NCI-H2227 (cell line): ENCODE measurements at regions not wholly inside any gene's neighbourhood (a gene's known extent, or its start where the extent isn't known, plus 50 kb on each side); places are given as distances from the start of the nearest gene placed in this dataset.
A peak's percentile ranks its signal among the peaks of the same experiment; 100 is the strongest.

ENCODE experiments used
- DNase-seq: peaks from one replicate; lab custom pipeline; 2025; ENCODE audit not compliant: unreplicated experiment; lab: John Stamatoyannopoulos, UW

DNA sequence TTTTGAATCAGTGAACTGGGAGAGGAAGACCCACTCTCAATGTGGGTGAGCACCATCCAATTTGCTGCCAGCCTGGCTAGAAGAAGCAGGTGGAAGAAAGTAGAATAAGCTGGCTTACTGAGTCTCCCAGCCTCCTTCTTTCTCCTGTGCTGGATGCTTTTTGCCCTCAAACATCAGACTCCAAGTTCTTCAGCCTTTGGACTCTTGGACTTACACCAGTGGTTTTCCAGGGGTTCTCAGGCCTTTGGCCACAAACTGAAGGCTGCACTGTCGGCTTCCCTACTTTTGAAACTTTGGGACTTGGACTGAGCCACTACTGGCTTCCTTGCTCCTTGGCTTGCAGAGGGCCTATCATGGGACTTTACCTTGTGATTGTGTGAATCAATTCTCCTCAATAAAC is 804.2 kb upstream of the SLITRK1 start:
- DNase-seq: no peak

DNA sequence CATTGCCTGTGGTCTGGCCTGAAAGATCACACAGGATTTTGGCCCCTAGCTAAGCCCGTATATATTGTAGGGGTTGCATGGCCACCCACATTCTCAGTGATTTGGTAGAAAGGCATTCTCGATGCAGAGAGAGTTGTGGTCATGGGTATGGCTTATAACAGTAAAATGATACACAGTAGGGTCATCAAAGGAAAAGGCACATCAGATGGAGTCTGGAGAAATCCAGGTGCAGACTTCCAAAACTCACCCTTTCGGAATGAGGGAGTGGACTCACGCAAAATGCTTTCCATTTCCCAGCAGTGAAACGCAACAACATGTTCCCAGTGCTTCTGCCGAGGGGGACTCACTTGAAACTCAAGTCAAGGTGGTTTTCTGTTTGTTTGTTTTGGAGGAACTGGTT is 802.5 kb upstream of the SLITRK1 start:
- no peak for DNase-seq

DNA sequence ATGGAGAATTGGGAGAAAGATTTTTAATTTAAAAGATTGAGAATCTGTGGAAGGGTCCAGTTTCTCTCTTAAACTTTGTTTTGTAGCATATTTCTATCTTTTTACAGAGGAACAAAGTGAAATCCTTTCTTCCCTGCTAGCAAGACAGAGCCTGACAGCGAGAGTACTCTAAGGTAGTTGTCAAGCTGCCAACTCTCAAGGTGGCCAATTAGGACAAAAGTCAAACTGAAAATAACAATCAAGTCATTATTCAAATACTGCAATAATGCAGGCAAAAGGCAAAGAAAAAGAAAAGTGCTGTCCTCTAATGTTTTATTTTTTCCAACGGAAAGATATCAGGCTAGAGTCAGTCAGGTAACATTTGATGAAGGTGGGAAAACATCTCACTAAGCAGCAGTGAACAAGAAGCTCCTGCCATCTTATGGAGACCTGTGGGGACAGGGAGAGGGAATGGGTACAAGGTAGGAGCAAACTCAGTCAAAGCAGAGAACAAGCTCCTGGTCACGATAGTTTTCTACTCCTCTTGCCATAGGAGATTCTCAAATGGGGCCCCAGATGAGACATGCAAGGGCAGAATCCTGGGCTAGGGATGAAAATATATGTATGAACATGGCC is 801.9 kb upstream of the SLITRK1 start:
- no peak for DNase-seq

DNA sequence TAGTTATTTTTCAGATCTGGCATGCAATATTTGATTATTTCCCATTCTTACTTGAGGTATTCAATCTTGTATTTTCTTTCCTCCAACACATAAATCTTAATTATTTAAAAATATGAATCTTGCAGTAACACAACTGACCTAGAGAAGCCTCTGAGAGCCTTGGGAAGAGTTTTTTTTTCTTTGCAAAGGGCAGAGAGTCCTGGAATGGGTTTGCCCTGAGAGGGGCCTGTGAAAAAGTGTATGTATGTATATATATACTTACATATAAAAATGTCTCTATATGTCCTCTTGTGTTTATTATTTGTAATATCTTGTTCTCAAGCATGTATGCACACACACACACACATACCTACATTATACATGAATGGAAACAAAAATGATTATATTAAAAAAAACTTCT is 801.2 kb upstream of the SLITRK1 start:
- DNase-seq: no peak

DNA sequence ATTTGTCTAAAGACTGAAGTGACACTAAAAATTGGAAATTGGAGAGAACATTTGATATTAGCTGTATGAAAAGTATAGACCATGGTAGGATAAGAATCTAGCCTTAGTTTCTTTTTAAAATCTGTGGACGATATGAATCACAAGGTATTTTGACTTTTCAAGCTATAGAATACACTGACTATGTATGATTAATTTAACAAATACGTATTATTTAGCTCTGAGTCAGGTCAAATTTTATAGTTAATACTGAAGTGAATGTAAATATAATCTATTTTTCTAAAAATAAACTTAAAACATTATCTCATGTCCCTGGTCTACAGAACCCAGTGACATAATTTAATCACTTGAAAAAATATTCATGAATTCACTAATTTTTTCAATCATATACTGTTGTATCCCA is 795.6 kb upstream of the SLITRK1 start:
- no peak for DNase-seq

DNA sequence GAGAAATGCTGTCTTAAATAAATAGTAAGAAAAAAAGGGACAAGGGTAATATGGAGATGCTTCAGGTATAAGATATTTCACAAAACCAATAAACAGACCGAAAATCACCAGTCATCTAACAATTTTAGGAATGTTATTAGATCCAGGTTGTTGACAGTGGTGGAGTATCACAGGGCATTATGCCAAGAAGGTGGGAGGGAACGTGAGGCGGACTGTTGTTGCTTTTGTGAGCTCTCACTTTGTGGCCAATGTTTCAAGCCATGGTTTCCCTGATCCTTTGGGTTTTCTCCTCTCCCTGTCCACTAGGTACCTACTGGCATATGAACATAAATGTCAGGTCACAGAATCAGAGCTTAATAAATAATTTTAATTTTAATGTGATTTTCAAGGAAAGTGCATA is 790.3 kb upstream of the SLITRK1 start:
- no peak for DNase-seq

DNA sequence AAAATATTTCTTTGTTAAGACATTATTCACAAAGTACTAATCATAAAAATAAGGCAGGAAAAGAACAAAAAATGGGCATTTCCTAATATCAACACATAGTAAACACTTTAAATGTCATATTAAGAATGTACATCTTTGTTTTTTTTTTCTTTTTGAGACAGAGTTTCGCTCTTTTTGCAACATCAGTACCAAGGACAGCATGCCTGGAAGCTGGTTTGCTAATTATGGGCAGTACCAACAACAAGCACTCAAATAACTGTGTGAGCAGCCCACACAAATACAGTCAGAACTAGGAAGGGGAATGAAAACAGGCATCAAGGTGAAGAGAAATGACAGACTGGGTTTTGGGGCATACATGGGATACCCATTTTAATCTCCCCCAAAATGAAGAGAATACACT is 788.0 kb upstream of the SLITRK1 start:
- DNase-seq: no peak

DNA sequence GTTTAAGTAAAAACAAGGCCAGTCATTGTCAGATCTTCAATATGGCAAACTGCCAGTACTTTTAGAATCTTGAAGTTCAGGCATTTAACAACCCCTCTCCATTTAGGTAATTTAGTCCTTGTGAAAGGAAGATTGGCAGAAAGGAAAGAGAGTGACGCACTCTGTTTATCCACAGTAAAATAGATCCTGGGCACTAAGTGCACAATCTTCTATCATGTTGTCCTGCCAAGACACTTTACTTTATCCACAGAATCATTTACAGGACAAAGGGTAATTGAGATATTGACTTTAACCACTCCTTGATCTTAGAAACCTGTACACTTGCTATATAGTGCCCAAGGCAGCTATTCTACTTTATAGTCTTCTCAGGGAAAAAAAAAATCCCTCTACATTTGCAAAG is 786.4 kb upstream of the SLITRK1 start:
- peak; percentile 84 for DNase-seq

DNA sequence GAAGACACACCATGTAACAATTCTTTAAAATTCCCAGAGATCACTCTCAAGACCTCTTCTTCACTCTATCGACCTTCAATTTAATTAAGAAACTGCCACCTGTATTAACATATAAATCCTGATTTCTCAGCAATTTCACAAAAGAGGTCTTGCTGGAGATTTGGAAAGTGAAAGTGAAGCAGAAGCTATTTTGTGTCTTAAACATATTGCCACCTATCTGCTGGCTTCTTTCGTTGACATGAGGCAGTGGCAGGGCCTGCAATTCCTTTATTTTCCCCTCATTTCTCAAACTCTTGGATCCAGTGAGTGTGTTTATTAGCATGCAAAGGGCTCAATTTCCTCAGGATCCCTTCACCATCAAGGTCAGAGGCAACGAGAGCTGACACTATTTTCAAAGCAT is 780.2 kb upstream of the SLITRK1 start:
- DNase-seq: no peak

DNA sequence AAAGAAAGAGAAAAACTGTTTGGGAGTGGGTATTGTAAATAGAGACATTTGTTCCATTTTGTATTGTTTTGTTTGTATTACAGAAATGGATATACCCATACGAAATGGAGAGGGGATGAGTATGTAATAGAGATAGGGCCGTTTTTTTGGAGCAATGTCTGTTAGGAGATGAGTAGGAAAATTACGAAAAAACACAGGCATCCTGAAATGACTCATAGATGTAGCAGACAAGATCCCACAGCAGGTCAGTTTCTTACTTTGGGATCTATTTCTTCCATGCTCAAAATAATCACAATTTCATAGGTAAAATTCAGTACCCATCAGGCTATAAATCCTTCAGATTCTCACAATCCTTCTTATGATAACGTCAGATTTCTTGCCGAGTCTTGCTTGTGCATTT is 779.4 kb upstream of the SLITRK1 start:
- no peak for DNase-seq

DNA sequence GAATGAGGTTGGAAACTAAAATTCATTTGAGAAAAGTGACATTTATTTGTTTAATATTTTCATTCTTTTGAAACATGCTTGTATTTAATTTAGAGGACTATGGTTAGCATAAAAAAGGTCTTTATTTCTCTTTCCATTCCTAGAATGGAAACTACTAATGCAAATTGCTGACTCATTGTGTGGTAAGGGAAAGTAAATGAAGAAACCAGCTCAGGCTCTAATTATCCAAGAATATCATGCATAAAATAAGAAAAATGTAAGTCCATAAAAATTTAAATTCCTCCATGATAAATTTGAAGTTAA is 777.0 kb upstream of the SLITRK1 start:
- DNase-seq: no peak

DNA sequence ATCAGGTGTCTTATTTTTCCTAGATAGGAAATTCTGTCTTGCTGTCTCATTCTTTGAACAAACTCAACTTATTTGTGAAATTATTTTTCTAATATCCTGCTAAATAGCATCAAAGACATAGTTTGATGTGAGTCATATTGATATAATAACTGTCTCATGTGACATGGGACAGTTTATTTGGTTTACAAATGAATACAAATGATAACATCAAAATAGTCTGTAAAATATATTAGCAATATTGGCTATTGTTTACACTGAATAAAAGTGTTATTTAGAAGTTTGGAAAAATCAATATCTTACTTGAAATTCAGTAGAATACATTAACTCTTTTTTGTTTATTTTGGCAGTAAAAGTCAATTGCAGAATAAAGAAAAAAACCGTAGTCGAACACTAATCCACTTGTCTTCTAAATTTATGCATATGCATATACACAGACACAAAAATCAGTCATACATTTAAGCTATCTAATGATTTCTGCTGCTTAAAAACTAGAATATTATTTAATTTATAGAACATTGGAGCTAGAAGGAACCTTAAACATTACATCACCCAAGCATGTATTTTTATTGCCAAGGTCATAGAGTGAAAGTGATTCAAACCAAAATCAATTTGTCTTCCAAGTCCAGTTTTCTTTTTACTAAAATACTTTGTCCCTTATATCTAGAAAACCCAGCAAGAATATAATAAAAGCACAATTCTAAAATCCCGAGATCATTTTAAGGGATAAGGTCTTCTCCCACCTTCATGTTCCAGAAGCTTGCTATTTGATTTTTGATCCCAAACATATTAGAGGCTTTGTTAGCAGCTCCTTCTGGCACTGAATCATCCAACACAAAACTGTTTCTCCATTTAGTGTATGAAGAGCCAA is 776.5 kb upstream of the SLITRK1 start:
- no peak for DNase-seq

DNA sequence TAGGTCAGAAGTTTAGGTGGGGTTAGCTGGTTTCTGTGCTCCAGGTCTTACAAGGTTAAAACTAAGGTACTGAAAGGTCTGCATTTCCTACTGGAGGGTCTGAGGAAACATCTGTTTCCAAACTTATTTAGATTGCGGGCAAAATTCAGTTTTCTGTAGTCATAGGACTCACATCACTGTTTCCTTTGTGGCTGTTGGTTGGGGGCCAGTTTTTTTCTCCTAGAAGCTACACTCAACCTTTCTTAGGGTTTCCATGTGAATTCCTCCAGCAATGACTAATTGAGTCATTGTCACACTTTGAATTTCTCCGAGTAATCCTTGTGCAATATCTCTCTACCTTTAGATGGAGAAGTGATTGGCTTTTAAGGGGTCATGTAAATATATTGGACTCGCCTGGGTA is 773.4 kb upstream of the SLITRK1 start:
- DNase-seq: no peak

DNA sequence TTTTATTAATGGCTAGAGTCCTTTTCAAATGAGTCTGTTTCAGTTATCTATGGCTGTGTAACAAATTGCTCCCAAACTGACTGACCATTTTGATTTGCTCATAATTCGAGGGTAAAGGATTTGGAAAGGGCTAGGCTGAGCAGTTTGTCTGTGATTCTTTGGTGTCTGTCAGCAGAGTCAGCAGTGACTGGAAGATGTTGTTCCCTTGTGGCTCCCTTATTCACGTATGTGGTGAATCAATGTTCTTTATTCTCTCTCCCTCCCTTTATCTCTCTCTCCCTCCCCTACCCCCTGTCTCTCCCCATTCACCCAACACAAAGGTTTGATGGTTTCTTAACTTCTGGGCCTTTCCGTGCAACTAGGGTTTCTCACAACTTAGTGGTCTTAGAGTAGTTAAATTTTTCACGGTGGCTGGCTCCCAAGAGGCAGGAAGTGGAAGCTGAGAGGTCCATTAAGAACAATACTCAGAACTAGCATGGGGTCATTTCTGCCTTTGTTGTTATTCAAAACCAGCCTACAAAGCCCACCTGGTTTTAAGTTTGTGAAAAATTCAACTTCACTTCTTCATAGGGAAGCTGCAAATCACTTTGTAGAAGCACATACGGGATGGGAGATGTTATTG is 772.5 kb upstream of the SLITRK1 start:
- no peak for DNase-seq

DNA sequence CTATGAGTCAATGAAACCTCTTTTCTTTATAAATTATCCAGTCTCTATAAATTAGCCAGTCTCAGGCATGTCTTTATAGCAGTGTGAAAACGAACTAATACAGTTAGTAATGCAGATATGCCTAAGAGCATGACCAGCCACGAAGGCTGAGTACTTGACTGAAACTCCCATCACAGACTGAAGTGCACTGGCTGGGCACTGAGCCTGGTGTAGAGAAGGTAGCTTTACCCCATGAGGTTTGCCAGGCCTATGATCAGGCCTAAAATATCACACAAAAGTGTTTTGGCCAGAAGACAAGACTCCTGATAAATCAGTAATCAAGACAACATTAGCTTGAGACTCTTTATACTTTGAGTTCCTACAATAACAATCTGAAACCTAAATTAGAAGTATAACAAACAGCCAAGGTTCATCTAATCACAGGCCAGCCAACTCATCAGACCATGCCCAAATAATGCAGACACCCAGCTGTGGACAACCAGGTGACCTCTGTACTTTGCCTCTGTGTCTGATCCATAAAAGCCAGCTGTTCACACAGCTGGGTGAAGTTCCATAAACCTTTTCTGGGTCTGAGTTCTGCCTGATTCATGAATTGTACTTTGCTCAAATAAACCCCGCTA is 771.8 kb upstream of the SLITRK1 start:
- no peak for DNase-seq

DNA sequence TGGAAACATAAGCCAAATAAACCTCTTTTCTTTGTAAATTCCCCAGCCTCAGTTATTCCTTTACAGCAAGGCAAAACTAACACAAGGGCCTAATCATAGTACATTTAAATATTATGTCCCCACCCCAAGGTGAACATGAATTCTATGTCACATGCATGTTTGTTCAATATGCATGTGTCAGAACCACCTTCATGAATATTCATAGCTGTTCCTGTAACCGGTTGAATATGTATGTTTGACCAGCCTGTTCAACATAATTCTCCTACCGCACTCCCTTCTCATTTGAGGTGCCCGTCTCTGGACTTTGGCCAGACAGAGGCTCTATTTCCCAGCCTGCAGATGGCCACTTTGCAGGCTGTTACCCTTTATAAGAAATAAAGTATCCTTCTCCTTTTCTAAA is 769.4 kb upstream of the SLITRK1 start:
- DNase-seq: no peak

DNA sequence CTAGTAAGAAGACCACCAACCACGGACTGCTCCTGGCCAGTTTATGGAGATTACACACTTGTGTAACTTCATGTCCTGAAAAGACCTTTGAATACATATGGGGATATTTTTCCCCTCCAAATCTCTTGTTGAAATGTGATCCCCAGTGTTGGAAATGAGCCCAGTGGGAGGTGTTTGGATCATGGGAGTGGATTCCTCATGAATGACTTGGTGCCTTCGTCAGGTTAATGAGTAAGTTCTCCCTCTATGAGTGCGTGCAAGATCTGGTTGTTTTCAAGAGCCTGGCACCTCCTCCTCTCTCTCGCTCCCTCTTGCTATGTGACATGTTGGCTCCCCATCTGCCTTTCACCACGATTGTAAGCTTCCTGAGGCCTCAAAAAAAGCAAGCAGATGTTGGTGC is 769.0 kb upstream of the SLITRK1 start:
- DNase-seq: no peak

DNA sequence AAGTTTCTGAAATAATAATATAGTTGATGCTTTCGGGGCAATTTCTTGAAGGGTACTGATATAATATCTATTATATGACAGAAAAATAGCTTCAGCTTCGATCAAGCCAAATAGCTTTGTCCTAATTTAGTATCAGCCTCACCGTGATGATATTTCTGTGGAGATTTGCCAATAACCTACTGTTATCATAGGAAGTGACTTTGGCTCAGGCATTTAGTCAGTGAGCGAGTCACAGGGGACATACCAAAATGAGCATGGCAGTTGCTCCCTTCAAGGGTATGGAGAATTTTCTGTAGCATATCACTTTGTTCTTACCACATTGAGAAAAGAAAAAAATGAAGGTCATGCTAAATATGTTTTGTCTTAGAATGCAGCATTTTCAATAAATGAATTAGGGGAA is 767.6 kb upstream of the SLITRK1 start:
- no peak for DNase-seq

DNA sequence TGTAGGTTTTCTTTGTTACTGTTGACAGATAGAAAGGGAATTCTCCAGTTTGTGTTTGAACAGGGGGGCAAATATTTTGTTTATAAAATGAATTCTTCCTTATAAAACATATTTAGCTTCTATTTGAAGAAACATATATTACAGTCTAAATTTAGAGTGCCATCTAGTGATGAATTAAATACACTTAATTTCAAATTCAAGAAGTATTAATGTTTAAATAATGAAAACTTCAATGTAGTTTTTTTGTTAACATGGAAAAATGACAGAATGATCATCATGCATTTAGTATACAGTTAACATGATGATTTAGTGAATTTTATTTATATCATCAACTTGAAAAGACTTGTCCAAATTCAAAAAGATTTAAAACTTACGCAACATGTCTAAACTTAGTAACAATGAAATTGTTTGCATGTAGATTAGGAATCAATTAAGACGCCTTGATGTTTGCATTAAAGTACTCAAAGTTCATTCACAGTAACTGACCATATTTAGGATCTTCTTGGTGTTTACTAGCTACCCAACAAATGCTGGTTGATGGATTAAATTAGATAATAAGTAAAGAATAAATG is 765.9 kb upstream of the SLITRK1 start:
- no peak for DNase-seq

DNA sequence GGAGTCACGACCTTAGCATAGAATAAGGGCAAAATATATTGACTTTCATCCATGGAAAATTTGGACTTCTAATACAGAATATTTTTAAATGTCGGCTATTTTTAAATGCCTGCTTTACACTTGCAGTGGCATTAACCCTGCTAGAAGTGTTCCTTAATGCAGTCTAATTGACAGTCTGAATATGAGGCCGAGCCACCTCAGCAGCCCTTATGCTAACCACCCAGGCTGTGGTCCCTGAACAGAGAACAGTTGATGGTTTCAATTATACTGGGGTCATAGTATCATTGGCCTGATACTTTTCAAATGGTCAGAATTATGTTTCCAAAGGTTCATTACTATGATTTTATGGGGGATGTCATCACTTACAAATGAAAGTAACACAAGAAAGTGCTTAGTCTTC is 764.7 kb upstream of the SLITRK1 start:
- peak; percentile 1 for DNase-seq

DNA sequence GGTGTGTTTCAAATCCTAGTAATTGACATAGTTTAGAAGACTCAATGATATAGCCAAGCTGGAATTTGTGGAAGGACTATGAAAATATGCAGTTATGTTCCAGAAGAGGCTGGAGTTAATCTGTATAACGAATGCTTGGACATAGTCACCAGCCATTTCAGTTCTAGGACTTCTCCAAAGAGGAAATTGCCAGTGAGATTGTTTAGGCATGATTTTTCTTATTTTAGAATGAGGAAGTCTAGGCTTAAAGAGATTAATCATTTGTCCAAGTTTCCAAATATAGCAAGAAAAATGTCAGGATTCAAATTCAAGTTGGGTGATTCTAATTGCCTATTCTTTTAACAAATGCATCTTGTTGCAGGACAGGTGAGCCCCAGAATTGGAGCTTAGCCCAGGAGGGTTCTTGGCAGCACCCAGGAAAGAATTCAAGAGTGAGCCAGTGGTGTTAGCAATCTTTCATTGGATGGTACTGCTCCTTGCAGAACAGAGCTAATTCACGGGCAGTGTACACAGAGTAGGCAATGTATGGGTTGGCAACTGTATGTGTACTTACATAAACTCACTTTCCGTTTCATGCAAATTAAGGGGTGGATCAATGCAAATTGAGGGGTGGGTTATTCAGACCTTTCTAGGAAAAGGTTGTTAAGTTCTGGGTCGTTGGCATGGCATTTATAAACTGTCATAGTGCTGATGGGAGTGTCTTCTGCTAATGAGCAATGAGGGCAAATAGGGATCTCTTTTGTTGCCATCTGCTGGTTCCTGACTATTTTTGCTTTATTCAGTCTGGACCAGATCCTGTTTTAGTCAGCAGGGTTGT is 763.1 kb upstream of the SLITRK1 start:
- no peak for DNase-seq
